LNCaP clone FGC (cell line): ENCODE measurements at regions not wholly inside any gene's neighbourhood (a gene's known extent, or its start where the extent isn't known, plus 50 kb on each side); places are given as distances from the start of the nearest gene placed in this dataset.

Experiments used
- DNase-seq: peaks from one replicate; pipeline ENCODE4 v3.0.0-alpha.2; 2011; ENCODE audit warnings: low read depth
- H3K4me3 ChIP-seq: 2 replicates; pipeline ENCODE4 v1.5.1; 2011; ENCODE audit warnings: mild to moderate bottlenecking, low read depth, low read length, control low read depth
- CTCF ChIP-seq: IDR thresholded peaks from 2 replicates; pipeline ENCODE4 v1.5.1; 2012; ENCODE audit warnings: mild to moderate bottlenecking; ENCODE audit not compliant: control insufficient read depth, insufficient read depth; ENCODE audit errors: extremely low read depth

GRCh38 chr5:67677422-67677970, 480.9 kb upstream of the CD180 start:
- no peak for TF ChIP-seq CTCF
- no peak for DNase-seq
- H3K4me3 ChIP-seq: no peak overlapping the region

GRCh38 chr5:67676863-67677262, 480.3 kb upstream of the CD180 start:
- no peak for DNase-seq
- TF ChIP-seq CTCF: no peak
- H3K4me3 ChIP-seq: no peak overlapping the region

GRCh38 chr5:67674159-67674655, 477.6 kb upstream of the CD180 start:
- no peak overlapping the region for H3K4me3 ChIP-seq
- DNase-seq: no peak
- no peak for TF ChIP-seq CTCF

- no peak overlapping the region for H3K4me3 ChIP-seq
- TF ChIP-seq CTCF: no peak
- DNase-seq: no peak
Observed at GRCh38 chr5:67673618-67674017, 477.0 kb upstream of the CD180 start.

- H3K4me3 ChIP-seq: no peak overlapping the region
- no peak for DNase-seq
- TF ChIP-seq CTCF: no peak
Observed at GRCh38 chr5:67673180-67673579, 476.6 kb upstream of the CD180 start.

- no peak for DNase-seq
- TF ChIP-seq CTCF: no peak
- no peak overlapping the region for H3K4me3 ChIP-seq
Observed at GRCh38 chr5:67672636-67673035, 476.0 kb upstream of the CD180 start.

- H3K4me3 ChIP-seq: no peak overlapping the region
- no peak for TF ChIP-seq CTCF
- DNase-seq: no peak
Observed at GRCh38 chr5:67669916-67670315, 473.3 kb upstream of the CD180 start.
